Adipocyte (in vitro differentiated cells): ENCODE measurements at regions not wholly inside any gene's neighbourhood (a gene's known extent, or its start where the extent isn't known, plus 50 kb on each side); places are given as distances from the start of the nearest gene placed in this dataset.

ENCODE experiments used
- DNase-seq: peaks from one replicate; pipeline ENCODE4 v3.0.0-alpha.2; 2015; ENCODE audit warnings: low read depth
- H3K27me3 ChIP-seq: replicated peaks from 2 replicates; pipeline ENCODE4 v1.7.0; 2013; ENCODE audit warnings: mild to moderate bottlenecking, low read length, moderate library complexity; ENCODE audit not compliant: control insufficient read depth, insufficient read depth
- H3K36me3 ChIP-seq: 2 replicates; pipeline ENCODE4 v1.7.0; 2013; ENCODE audit warnings: low read length, mild to moderate bottlenecking, moderate library complexity; ENCODE audit not compliant: control insufficient read depth, insufficient read depth, severe bottlenecking
- H3K4me1 ChIP-seq: 2 replicates; pipeline ENCODE4 v1.7.0; 2013; ENCODE audit warnings: mild to moderate bottlenecking, low read length, moderate library complexity; ENCODE audit not compliant: control insufficient read depth, insufficient read depth
- H3K4me3 ChIP-seq: 2 replicates; pipeline ENCODE4 v1.7.0; 2013; ENCODE audit warnings: mild to moderate bottlenecking, low read length, moderate library complexity
- H3K9ac ChIP-seq: 2 replicates; pipeline ENCODE4 v1.7.0; 2013; ENCODE audit warnings: mild to moderate bottlenecking, low read length, moderate library complexity
- H3K9me3 ChIP-seq: 2 replicates; pipeline ENCODE4 v1.7.0; 2013; ENCODE audit warnings: mild to moderate bottlenecking, low read length, moderate library complexity; ENCODE audit not compliant: control insufficient read depth

GRCh38 chr16:5589812-5590373 is 492.3 kb upstream of the EEF2KMT start:
- no peak overlapping the region for H3K4me3 ChIP-seq
- no peaks in the 10 kb centered on the region for H3K4me1 ChIP-seq
- no peak overlapping the region for H3K9ac ChIP-seq
- no peaks in the 10 kb centered on the region for H3K27me3 ChIP-seq
- no peaks in the 10 kb centered on the region for H3K36me3 ChIP-seq
- H3K9me3 ChIP-seq: no peaks in the 10 kb centered on the region
- DNase-seq: no peak

GRCh38 chr16:5584109-5584508 is 486.5 kb upstream of the EEF2KMT start:
- Histone ChIP-seq H3K9me3 (no peaks in the 10 kb centered on the region), H3K36me3 (no peaks in the 10 kb centered on the region), H3K4me1 (no peaks in the 10 kb centered on the region), H3K27me3 (no peaks in the 10 kb centered on the region), H3K9ac (no peak overlapping the region), H3K4me3 (no peak overlapping the region)
- no peak for DNase-seq

- Histone ChIP-seq H3K27me3 (no peaks in the 10 kb centered on the region), H3K4me3 (no peak overlapping the region), H3K4me1 (no peaks in the 10 kb centered on the region), H3K9ac (no peak overlapping the region), H3K36me3 (no peaks in the 10 kb centered on the region), H3K9me3 (no peaks in the 10 kb centered on the region)
- DNase-seq: no peak
Measured at GRCh38 chr16:5582529-5582928, 484.9 kb upstream of the EEF2KMT start.

- no peaks in the 10 kb centered on the region for H3K27me3 ChIP-seq
- no peaks in the 10 kb centered on the region for H3K36me3 ChIP-seq
- no peak for DNase-seq
- no peak overlapping the region for H3K4me3 ChIP-seq
- no peaks in the 10 kb centered on the region for H3K9me3 ChIP-seq
- no peak overlapping the region for H3K9ac ChIP-seq
- no peaks in the 10 kb centered on the region for H3K4me1 ChIP-seq
Measured at GRCh38 chr16:5581908-5582307, 484.3 kb upstream of the EEF2KMT start.

GRCh38 chr16:5581428-5581827 is 483.8 kb upstream of the EEF2KMT start:
- Histone ChIP-seq H3K9ac (no peak overlapping the region), H3K9me3 (no peaks in the 10 kb centered on the region), H3K4me1 (no peaks in the 10 kb centered on the region), H3K4me3 (no peak overlapping the region), H3K36me3 (no peaks in the 10 kb centered on the region), H3K27me3 (no peaks in the 10 kb centered on the region)
- no peak for DNase-seq

GRCh38 chr16:5580772-5581171 is 483.2 kb upstream of the EEF2KMT start:
- no peak overlapping the region for H3K9ac ChIP-seq
- no peaks in the 10 kb centered on the region for H3K27me3 ChIP-seq
- no peak for DNase-seq
- no peak overlapping the region for H3K4me3 ChIP-seq
- H3K9me3 ChIP-seq: no peaks in the 10 kb centered on the region
- H3K4me1 ChIP-seq: no peaks in the 10 kb centered on the region
- no peaks in the 10 kb centered on the region for H3K36me3 ChIP-seq

- Histone ChIP-seq H3K9ac (no peak overlapping the region), H3K36me3 (no peaks in the 10 kb centered on the region), H3K27me3 (no peaks in the 10 kb centered on the region), H3K4me3 (no peak overlapping the region), H3K4me1 (no peaks in the 10 kb centered on the region), H3K9me3 (no peaks in the 10 kb centered on the region)
- no peak for DNase-seq
Measured at GRCh38 chr16:5580296-5580695, 482.7 kb upstream of the EEF2KMT start.

GRCh38 chr16:5578980-5579379 is 481.4 kb upstream of the EEF2KMT start:
- Histone ChIP-seq H3K4me3 (no peak overlapping the region), H3K9ac (no peak overlapping the region), H3K27me3 (no peaks in the 10 kb centered on the region), H3K4me1 (no peaks in the 10 kb centered on the region), H3K9me3 (no peaks in the 10 kb centered on the region), H3K36me3 (no peaks in the 10 kb centered on the region)
- DNase-seq: no peak

- Histone ChIP-seq H3K4me3 (no peak overlapping the region), H3K27me3 (no peaks in the 10 kb centered on the region), H3K4me1 (no peaks in the 10 kb centered on the region), H3K9ac (no peak overlapping the region), H3K36me3 (no peaks in the 10 kb centered on the region), H3K9me3 (no peaks in the 10 kb centered on the region)
- no peak for DNase-seq
Measured at GRCh38 chr16:5577463-5577862, 479.9 kb upstream of the EEF2KMT start.

GRCh38 chr16:5575646-5576245 is 478.2 kb upstream of the EEF2KMT start:
- H3K9ac ChIP-seq: no peak overlapping the region
- H3K4me3 ChIP-seq: no peak overlapping the region
- DNase-seq: no peak
- H3K9me3 ChIP-seq: no peaks in the 10 kb centered on the region
- H3K4me1 ChIP-seq: no peaks in the 10 kb centered on the region
- no peaks in the 10 kb centered on the region for H3K27me3 ChIP-seq
- H3K36me3 ChIP-seq: no peaks in the 10 kb centered on the region

GRCh38 chr16:5575121-5575520 is 477.5 kb upstream of the EEF2KMT start:
- Histone ChIP-seq H3K27me3 (no peaks in the 10 kb centered on the region), H3K9ac (no peak overlapping the region), H3K36me3 (no peaks in the 10 kb centered on the region), H3K4me1 (no peaks in the 10 kb centered on the region), H3K9me3 (no peaks in the 10 kb centered on the region), H3K4me3 (no peak overlapping the region)
- DNase-seq: no peak

GRCh38 chr16:5572056-5572455 is 474.5 kb upstream of the EEF2KMT start:
- no peaks in the 10 kb centered on the region for H3K4me1 ChIP-seq
- no peaks in the 10 kb centered on the region for H3K9me3 ChIP-seq
- H3K27me3 ChIP-seq: no peaks in the 10 kb centered on the region
- DNase-seq: no peak
- no peak overlapping the region for H3K4me3 ChIP-seq
- H3K36me3 ChIP-seq: no peaks in the 10 kb centered on the region
- H3K9ac ChIP-seq: no peak overlapping the region
